Epidermal melanocyte (primary cell): ENCODE measurements at regions not wholly inside any gene's neighbourhood (a gene's known extent, or its start where the extent isn't known, plus 50 kb on each side); places are given as distances from the start of the nearest gene placed in this dataset.

ENCODE experiments used
- DNase-seq: peaks from one replicate; pipeline ENCODE4 v3.0.0; 2011; ENCODE audit warnings: low spot score; ENCODE audit not compliant: insufficient read length

DNA sequence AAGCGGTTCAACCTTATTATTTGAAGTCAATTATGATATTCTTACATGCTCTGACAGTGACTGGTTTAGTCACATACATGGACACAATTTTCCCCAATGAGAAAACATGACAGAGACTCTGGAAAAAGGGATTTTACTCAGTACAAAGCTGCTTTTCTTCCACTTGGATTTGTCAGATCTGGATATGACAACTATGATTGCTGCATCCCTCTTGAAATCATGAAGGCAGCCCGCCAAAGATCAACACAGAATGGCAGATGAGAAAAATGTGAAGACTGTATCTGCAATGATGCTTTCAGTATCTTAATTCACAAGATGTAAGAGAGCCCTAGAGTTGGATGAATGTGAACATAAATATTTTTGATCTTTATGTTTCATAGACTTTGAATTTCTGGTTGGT is 439.6 kb downstream of the CDH8 start:
- DNase-seq: no peak

DNA sequence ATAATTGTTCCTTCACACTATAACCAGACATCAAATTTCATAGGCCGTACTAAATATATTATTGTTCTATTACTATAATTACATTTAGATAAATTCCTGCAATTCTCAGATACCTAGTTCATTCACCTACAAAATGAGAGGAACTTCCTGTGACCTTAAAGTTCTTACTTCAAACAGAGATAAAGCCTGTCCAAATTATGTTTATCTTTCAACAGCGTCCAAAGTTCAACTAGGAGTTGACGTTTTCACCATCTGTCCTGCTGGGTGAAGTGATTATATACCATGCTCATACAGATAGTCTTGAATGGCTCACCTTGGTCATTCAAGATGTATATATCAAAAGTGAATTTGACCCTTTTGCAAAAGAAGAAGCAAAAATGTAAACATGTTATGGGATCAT is 440.6 kb downstream of the CDH8 start:
- DNase-seq: no peak

DNA sequence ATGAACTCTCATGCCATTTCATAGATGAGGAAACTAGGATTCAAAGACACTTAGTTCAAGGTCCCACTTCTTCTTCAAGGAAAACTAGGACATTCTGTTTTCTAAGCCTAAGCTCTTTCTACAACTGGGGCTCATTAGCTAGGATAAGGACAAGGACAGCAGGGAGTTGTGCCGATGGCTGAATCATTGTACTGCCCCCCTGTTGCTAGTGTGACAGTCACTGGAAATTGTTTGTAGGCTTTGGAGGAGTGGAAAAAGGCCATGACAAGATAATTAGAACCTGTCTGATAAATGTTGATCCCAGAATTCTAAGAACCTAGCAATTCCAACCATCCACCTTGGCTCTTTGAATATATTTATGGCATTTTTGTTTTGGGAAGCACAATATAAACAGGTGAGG is 445.7 kb downstream of the CDH8 start:
- no peak for DNase-seq

- no peak for DNase-seq
These were observed 448.7 kb downstream of the CDH8 start for GRCh38 chr16:61587526-61587925.

GRCh38 chr16:61581417-61582046 is 454.7 kb downstream of the CDH8 start:
- no peak for DNase-seq

DNA sequence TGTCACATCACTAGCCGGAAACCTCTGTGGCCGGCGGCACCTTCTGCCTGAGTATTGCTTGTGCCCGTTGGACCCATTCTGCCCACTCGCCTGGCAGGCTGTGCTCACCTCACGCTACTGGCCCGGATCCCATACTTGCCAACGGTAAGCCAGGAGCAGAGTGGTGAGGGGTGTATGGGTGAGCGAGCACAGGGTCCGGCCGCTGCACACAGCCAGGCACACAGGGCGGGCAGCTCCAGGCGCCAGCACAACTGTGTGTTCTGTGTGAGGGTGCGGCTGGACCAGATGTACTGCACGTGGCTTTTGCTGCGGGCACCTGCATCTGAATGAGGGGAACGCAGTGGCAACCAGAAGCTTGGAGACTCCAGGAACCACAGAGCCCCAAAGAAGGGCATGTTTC is 455.7 kb downstream of the CDH8 start:
- DNase-seq: no peak

- DNase-seq: no peak
These were observed 457.0 kb downstream of the CDH8 start for GRCh38 chr16:61579195-61579594.

- no peak for DNase-seq
These were observed 459.8 kb downstream of the CDH8 start for GRCh38 chr16:61576476-61576875.

DNA sequence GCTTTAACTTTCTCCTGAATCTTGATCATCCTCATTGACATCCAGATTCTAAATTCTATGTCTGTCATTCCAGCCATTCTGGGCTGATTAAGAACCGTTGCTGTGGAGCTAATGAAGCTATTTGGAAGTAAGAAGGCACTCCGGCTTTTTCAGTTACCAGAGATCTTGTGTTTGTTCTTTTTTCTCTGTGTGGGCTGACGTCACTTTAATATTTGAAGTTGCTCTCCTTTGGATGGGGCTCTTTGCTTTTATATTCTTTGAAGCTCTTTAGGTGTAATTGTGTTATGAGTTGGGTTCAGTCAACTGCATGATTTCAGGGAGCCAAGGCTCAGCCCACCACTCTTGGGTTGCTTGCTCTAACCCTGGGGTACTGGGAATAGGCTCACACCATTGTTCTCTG is 460.6 kb downstream of the CDH8 start:
- DNase-seq: no peak

DNA sequence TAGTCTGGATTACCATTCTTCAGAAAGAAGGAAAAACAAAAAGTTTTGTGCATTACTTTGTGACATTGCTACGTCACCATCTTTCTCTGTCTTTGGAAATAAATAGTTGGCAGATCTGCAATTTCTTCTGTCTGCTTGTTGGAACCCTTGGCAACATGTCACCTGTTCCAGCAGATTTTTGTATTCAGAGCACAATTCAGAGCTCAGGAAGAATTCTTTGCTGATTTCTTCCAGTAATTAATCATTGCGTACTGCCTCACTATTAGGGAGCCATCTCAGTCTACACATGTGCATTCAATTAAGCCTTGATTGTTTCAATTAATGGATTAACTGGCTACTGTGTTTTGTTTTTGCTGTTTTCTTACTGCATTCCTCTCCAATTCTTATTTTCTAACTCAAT is 467.2 kb downstream of the CDH8 start:
- no peak for DNase-seq

DNA sequence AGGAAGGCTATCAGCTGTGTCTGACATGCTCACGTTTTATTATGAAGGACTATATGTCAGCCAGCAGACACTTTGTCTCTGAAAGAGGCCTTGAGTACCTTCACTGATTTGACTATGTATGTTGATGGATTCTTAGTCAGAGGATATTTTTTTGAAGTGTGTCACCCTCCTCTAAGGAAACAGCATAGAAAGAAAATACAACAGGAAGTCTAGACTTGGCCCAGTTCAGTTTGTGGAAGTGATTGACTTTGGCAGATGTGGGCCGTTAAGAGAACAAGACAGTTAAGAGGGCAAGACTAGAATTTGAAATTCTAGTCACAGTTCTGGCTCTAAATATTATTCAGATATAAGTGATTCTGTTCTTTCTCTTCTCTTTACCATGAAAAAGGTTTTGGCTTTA is 471.5 kb downstream of the CDH8 start:
- no peak for DNase-seq

DNA sequence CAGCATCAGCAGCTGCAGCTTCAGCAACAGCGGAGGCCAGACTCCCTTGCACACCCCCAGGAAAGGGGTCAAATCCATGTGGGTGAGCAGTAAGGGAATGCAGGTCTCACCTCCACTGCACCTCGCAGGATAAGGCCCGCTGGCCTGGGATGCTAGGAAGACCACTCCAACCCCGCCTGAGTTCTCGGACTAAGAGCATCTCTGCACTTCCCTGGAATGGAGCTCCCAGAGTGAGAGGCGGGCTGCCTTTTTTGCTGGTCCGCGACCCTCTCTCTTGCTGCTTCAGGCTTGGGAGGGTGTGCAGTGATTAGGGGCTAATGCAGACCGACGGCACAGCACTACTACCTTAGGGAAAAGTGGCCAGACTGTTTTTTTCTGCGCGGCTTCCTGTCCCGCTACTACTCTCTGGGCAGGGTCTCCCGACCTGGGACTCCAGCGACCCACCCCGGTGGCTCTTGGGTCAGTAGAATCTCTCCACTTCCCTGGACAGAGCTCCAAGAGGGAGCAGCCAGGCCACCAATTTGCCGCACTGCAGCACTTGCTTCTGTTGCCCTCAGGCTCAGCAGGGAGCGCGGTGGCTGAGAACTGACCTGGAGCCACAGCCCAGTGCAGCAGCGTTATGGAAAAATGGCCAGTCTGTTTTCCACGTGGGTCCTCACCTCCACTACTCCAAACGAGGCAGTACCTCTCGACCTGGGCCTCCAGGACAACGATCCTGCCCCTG is 480.4 kb downstream of the CDH8 start:
- DNase-seq: no peak

DNA sequence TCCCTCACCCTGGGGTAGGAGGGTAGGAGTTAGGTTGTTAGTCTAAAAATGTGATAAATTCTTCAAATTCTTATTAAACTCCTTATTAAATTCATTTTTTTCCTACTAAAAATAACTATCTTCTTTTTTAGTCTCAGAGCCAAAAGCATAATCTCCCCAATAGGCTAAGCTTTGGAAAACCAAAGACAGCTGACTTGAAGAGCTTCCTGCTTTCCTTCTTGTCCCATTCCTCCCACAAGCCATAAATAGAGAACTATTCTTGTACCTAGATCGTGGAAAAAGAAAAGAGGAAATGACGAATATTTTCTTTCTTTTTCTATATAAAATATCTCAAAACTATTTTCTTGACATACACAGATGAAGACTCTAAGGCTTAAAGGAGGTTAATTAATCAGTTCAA is 486.9 kb downstream of the CDH8 start:
- no peak for DNase-seq

- no peak for DNase-seq
These were observed 488.6 kb downstream of the CDH8 start for GRCh38 chr16:61547626-61548025.

GRCh38 chr16:61544165-61544564 is 492.1 kb downstream of the CDH8 start:
- no peak for DNase-seq

- no peak for DNase-seq
These were observed 496.0 kb downstream of the CDH8 start for GRCh38 chr16:61540216-61540615.

- DNase-seq: no peak
These were observed 505.5 kb downstream of the CDH8 start for GRCh38 chr16:61530697-61531096.

GRCh38 chr16:61500851-61501250 is 535.4 kb downstream of the CDH8 start:
- DNase-seq: no peak

- DNase-seq: no peak
These were observed 556.0 kb downstream of the CDH8 start for GRCh38 chr16:61480250-61480649.

GRCh38 chr16:61471737-61472136 is 564.5 kb downstream of the CDH8 start:
- DNase-seq: no peak

DNA sequence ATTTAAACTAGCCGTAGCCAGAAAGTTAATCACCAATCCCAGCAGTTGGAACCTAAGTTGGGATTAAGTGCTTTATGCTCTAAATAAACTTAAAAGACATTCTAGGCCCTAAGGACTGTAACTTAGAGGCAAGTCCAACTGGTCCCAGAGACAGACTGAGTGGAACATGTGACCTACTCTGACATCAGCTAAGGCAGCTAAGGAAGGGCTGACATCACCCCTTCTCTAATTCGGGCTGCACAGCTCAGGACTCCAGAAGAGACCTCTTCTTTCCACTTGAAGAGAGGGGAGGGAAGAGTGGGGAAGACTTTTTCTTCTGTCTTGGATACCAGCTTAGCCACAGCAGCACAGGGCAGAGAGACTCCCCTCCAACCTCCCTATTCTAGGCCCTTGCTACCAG is 565.2 kb downstream of the CDH8 start:
- no peak for DNase-seq

GRCh38 chr16:61465285-61465684 is 571.0 kb downstream of the CDH8 start:
- no peak for DNase-seq

DNA sequence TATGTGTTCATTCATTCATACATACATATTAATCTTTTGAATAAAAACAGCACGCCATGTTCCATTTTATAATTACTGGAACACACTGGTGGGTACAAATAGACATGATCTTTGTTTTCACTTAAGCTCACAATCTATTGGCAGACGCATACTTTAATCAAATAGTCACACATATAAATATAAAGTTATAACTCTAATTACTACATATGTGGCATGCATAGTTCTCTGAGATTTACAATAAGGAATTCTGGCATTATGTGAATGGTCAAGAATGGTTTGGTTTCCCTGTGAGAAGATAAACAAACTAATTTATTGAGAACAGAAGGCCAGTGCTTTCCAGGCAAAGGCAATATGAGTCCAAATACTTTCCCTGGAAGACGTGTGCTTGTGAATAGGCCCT is 576.2 kb downstream of the CDH8 start:
- no peak for DNase-seq
